ENCODE measurements at regions not wholly inside any gene's neighbourhood (a gene's known extent, or its start where the extent isn't known, plus 50 kb on each side); places are given as distances from the start of the nearest gene placed in this dataset.

- H3K27ac ChIP-seq: no peak overlapping the region
- no peaks in the 10 kb centered on the region for H3K9me3 ChIP-seq
- intact Hi-C loops (cut with DNase I): no loop called here
- H3K4me1 ChIP-seq: no peaks in the 10 kb centered on the region
- no peaks in the 10 kb centered on the region for H3K27me3 ChIP-seq
- H3K36me3 ChIP-seq: no peaks in the 10 kb centered on the region
- TF ChIP-seq CTCF (IDR thresholded peaks at IDR 0.05): no peak
- no peak overlapping the region for H3K4me3 ChIP-seq
- no peak for DNase-seq (ENCODE audit: low spot score in 2 of 2)
Measured at GRCh38 chr17:79473876-79474440, 136.9 kb downstream of the RBFOX3 start.

- intact Hi-C loops (cut with DNase I): no loop called here
- no peak for DNase-seq (ENCODE audit: low spot score in 2 of 2)
- H3K4me3 ChIP-seq: no peak overlapping the region
- no peaks in the 10 kb centered on the region for H3K4me1 ChIP-seq
- no peaks in the 10 kb centered on the region for H3K36me3 ChIP-seq
- no peak overlapping the region for H3K27ac ChIP-seq
- H3K9me3 ChIP-seq: no peaks in the 10 kb centered on the region
- TF ChIP-seq CTCF (IDR thresholded peaks at IDR 0.05): no peak
- no peaks in the 10 kb centered on the region for H3K27me3 ChIP-seq
Measured at GRCh38 chr17:79473111-79473875, 137.6 kb downstream of the RBFOX3 start.

DNA sequence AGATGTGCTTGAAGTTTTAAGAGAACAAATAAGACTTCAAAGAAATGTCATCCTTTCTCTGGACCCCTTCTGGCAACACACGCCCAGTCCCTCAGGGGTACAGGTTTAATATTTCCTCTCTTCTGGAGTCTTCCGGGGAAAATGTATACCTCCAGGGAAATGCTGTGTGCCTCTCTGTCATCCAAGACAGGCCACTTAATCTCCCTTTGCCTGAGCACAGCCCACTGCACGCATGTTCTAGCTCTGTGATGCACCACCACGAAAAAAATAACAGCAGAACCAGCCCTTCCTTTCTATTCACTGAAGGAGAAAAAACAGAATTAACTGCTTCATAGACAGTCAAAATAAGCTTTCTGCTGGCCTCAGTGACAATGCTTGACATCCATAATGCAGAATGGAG is 140.1 kb downstream of the RBFOX3 start:
- intact Hi-C loops (cut with DNase I): no loop called here
- TF ChIP-seq CTCF (IDR thresholded peaks at IDR 0.05): no peak
- H3K9me3 ChIP-seq: no peaks in the 10 kb centered on the region
- no peak for DNase-seq (ENCODE audit: low spot score in 2 of 2)
- H3K36me3 ChIP-seq: no peaks in the 10 kb centered on the region
- H3K4me1 ChIP-seq: no peaks in the 10 kb centered on the region
- no peaks in the 10 kb centered on the region for H3K27me3 ChIP-seq
- H3K4me3 ChIP-seq: no peak overlapping the region
- H3K27ac ChIP-seq: no peak overlapping the region

DNA sequence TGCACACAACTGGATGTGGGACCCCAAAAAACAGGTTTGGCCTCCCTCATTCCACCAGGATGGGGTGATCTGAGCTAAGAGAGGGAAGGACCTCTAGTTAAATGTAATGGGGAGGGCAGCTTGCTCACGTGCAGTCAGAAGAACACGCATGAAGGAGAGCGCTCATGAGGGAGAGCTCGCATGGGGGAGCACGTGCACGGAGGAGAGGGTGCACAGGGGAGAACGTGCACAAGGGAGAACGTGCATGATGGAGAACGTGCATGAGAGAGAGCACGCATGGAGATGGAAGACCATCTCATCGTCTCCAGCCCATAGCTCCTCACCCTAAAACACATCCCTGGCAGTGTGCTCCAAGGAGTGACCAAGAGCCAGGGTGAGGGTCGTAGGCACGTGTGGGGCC is 141.2 kb downstream of the RBFOX3 start:
- Histone ChIP-seq H3K9me3 (no peaks in the 10 kb centered on the region), H3K4me3 (no peak overlapping the region), H3K27me3 (no peaks in the 10 kb centered on the region), H3K27ac (no peak overlapping the region), H3K4me1 (no peaks in the 10 kb centered on the region), H3K36me3 (no peaks in the 10 kb centered on the region)
- TF ChIP-seq CTCF (IDR thresholded peaks at IDR 0.05): no peak
- DNase-seq (ENCODE audit: low spot score in 2 of 2): no peak
- intact Hi-C loops (cut with DNase I): no loop called here

DNA sequence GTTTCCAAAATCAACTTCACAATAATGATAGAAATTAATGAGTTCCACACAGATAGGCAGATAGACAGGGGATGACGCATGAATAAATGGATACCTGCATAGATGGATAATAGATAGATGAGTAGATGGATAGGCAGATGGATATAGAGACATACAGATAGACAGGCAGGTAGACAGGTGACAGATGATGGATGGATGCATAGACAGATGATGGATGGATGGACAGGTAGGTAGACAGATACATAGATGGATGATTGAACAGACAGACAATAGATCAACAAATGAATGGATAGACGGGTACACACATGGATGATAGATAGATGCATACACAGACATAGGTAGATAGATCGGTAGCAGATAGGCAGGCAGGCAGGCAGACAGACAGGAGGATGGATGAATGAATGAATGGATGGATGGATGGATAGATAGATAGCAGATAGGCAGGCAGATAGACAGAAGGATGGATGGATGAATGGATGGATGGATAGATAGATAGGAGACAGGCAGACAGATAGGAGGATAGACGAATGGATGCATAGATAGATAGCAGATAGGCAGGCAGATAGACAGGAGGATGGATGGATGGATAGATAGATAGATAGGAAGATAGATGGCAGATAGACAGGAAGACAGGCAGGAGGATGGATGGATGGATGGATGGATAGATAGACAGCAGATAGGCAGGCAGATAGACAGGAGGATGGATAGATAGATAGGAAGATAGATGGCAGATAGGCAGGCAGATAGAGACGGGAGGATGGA is 142.5 kb downstream of the RBFOX3 start:
- Histone ChIP-seq H3K9me3 (no peaks in the 10 kb centered on the region), H3K27ac (no peak overlapping the region), H3K4me1 (no peaks in the 10 kb centered on the region), H3K4me3 (no peak overlapping the region), H3K27me3 (no peaks in the 10 kb centered on the region), H3K36me3 (no peaks in the 10 kb centered on the region)
- no peak for DNase-seq (ENCODE audit: low spot score in 2 of 2)
- no peak for TF ChIP-seq CTCF (IDR thresholded peaks at IDR 0.05)
- intact Hi-C loops (cut with DNase I): no loop called here

All from ascending aorta (tissue), 2 donors.